DND-41 (cell line): ENCODE measurements at regions not wholly inside any gene's neighbourhood (a gene's known extent, or its start where the extent isn't known, plus 50 kb on each side); places are given as distances from the start of the nearest gene placed in this dataset.

Experiments
- ATAC-seq: fragments of 200-7000 bp; cut with Tn5 transposase; 3 replicates; pipeline ENCODE4 v1.9.1; 2021; ENCODE audit warnings: low read depth; ENCODE audit not compliant: insufficient read depth
- DNase-seq: peaks from one replicate; pipeline ENCODE4 v3.0.0-alpha.2; 2020
- H2AFZ ChIP-seq: 2 replicates; pipeline ENCODE4 v1.6.0; 2012; ENCODE audit warnings: low read depth, low read length
- H3K27ac ChIP-seq: 2 replicates; pipeline ENCODE4 v1.5.1; 2012; ENCODE audit warnings: low read length, inconsistent platforms
- H3K27me3 ChIP-seq: fragments of 200-600 bp; sonication (generic); 2 replicates; pipeline ENCODE4 v1.6.0; 2012; ENCODE audit warnings: low read length, mild to moderate bottlenecking, inconsistent platforms; ENCODE audit not compliant: insufficient read depth, poor library complexity
- H3K36me3 ChIP-seq: 2 replicates; pipeline ENCODE4 v1.5.1; 2012; ENCODE audit warnings: low read length, inconsistent platforms; ENCODE audit not compliant: insufficient read depth
- H3K4me1 ChIP-seq: 2 replicates; pipeline ENCODE4 v1.5.1; 2012; ENCODE audit warnings: mild to moderate bottlenecking, low read length; ENCODE audit not compliant: insufficient read depth
- H3K4me2 ChIP-seq: 2 replicates; pipeline ENCODE4 v1.6.0; 2012; ENCODE audit warnings: mild to moderate bottlenecking, moderate library complexity, low read length, inconsistent platforms; ENCODE audit not compliant: insufficient read depth
- H3K4me3 ChIP-seq, 2 experiments: fragments of 200-600 bp in 1 of 2; shearing (Covaris generic) in 1 of 2; 2 replicates each; pipeline ENCODE4 v1.5.1; 2012 to 2016; ENCODE audit warnings: inconsistent platforms in 2 of 2, low read length in 2 of 2, mild to moderate bottlenecking in 2 of 2, low read depth in 1 of 2, moderate library complexity in 1 of 2
- H3K79me2 ChIP-seq: 2 replicates; pipeline ENCODE4 v1.6.0; 2012; ENCODE audit warnings: low read length, inconsistent platforms; ENCODE audit not compliant: insufficient read depth
- H3K9ac ChIP-seq: 2 replicates; pipeline ENCODE4 v1.6.0; 2012; ENCODE audit warnings: low read depth, mild to moderate bottlenecking, inconsistent platforms, low read length, moderate library complexity
- H3K9me3 ChIP-seq: 2 replicates; pipeline ENCODE4 v1.5.1; 2012; ENCODE audit warnings: low read length, moderate library complexity, mild to moderate bottlenecking, inconsistent platforms; ENCODE audit not compliant: insufficient read depth, severe bottlenecking
- H4K20me1 ChIP-seq: 2 replicates; pipeline ENCODE4 v1.6.0; 2012; ENCODE audit warnings: low read length; ENCODE audit not compliant: insufficient read depth
- EZH2 ChIP-seq: IDR thresholded peaks from 3 replicates; pipeline ENCODE4 v1.6.1; 2012; ENCODE audit warnings: borderline replicate concordance, low read depth, mild to moderate bottlenecking, moderate library complexity, low read length, inconsistent platforms; ENCODE audit not compliant: severe bottlenecking
- TF ChIP-seq, protein P1 (sequence below): IDR thresholded peaks from 2 replicates; pipeline ENCODE4 v1.5.1; 2012; ENCODE audit warnings: borderline replicate concordance, low read length, moderate library complexity, mild to moderate bottlenecking; ENCODE audit not compliant: poor library complexity, severe bottlenecking; ENCODE audit errors: extremely low read depth

DNA sequence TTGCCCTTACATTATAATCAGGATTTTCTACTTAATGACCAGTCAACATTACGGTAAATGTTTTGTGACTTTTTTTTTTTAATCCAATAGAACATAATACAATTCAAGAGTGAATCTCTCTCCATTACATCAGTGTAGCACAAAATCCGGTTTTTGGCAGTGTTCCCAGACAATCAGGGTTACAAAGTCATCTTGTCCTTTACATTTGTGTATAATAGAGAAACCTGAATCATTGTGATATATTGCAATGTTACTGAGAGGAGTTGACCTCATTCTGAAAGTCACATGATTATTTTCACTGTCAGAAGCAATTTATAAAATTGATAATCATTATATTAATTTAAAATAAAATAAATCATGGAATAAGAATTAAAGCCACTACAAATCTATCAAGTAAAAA, 1346.0 kb upstream of the SPRY2 start:
- Histone ChIP-seq H2AFZ (no peak overlapping the region), H4K20me1 (no peaks in the 10 kb centered on the region), H3K27me3 (no peaks in the 10 kb centered on the region), H3K9me3 (no peaks in the 10 kb centered on the region), H3K4me1 (no peaks in the 10 kb centered on the region), H3K4me3 (no peak overlapping the region), H3K36me3 (no peaks in the 10 kb centered on the region), H3K79me2 (no peaks in the 10 kb centered on the region), H3K27ac (no peak overlapping the region), H3K4me2 (no peak overlapping the region), H3K9ac (no peak overlapping the region)
- DNase-seq: no peak
- no peak for TF ChIP-seq EZH2
- TF ChIP-seq, protein P1, sequence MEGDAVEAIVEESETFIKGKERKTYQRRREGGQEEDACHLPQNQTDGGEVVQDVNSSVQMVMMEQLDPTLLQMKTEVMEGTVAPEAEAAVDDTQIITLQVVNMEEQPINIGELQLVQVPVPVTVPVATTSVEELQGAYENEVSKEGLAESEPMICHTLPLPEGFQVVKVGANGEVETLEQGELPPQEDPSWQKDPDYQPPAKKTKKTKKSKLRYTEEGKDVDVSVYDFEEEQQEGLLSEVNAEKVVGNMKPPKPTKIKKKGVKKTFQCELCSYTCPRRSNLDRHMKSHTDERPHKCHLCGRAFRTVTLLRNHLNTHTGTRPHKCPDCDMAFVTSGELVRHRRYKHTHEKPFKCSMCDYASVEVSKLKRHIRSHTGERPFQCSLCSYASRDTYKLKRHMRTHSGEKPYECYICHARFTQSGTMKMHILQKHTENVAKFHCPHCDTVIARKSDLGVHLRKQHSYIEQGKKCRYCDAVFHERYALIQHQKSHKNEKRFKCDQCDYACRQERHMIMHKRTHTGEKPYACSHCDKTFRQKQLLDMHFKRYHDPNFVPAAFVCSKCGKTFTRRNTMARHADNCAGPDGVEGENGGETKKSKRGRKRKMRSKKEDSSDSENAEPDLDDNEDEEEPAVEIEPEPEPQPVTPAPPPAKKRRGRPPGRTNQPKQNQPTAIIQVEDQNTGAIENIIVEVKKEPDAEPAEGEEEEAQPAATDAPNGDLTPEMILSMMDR: no peak
- no peak for ATAC-seq

DNA sequence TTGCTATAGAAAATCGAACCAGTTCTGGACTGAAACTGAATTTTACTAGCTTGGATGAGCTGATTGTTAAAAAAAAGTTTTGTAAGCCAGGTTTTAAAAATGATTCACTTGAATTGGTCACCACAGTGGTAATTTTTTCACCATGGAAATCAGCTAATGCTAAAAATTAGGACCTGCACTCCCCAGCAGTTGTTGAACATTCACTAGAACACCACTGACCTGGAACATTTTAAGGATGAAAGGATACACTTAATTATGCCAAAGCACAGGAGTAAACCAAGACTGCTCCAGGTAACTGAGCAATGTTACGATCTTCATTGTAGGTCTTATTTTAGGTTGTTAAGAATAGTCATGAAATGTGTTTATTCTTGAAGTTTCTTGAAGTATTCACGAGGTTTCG, 1342.6 kb upstream of the SPRY2 start:
- no peaks in the 10 kb centered on the region for H3K79me2 ChIP-seq
- H3K27me3 ChIP-seq: no peaks in the 10 kb centered on the region
- ATAC-seq (no peak), DNase-seq (no peak)
- no peaks in the 10 kb centered on the region for H3K36me3 ChIP-seq
- H3K4me1 ChIP-seq: no peaks in the 10 kb centered on the region
- H2AFZ ChIP-seq: no peak overlapping the region
- no peaks in the 10 kb centered on the region for H3K9me3 ChIP-seq
- no peaks in the 10 kb centered on the region for H4K20me1 ChIP-seq
- H3K27ac ChIP-seq: no peak overlapping the region
- no peak for TF ChIP-seq EZH2
- TF ChIP-seq, protein P1: no peak
- H3K9ac ChIP-seq: no peak overlapping the region
- H3K4me2 ChIP-seq: no peak overlapping the region
- H3K4me3 ChIP-seq: no peak overlapping the region

DNA sequence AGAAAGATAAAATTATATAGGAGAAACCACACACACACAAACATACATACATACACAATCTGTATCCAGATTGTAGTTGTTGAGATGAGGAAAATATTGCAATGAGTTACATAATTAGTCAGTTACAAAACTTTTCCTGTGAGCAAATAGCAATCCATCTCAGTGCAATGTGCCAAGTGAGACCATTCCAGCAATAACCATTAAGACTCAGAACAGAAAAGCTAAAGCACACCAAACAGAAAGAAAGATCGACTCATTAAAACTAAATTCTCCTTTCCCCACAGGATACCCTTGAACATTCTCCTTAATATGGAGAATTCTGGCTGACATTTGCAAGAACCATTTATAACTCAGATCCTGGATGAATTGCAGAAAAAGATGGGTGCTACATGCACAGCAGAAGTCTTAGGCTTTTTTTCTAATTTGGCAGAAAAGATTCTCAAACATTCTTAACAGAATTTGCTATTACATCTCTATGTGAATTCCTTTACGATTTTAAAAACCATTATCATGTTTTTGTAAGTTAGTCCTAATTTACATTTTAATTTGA, 1341.2 kb upstream of the SPRY2 start:
- ATAC-seq (no peak), DNase-seq (no peak)
- Histone ChIP-seq H3K4me3 (no peak overlapping the region), H3K36me3 (no peaks in the 10 kb centered on the region), H3K4me2 (no peak overlapping the region), H3K9me3 (no peaks in the 10 kb centered on the region), H4K20me1 (no peaks in the 10 kb centered on the region), H3K9ac (no peak overlapping the region), H3K27me3 (no peaks in the 10 kb centered on the region), H3K4me1 (no peaks in the 10 kb centered on the region), H3K27ac (no peak overlapping the region), H3K79me2 (no peaks in the 10 kb centered on the region), H2AFZ (no peak overlapping the region)
- no peak for TF ChIP-seq EZH2
- TF ChIP-seq, protein P1: no peak

DNA sequence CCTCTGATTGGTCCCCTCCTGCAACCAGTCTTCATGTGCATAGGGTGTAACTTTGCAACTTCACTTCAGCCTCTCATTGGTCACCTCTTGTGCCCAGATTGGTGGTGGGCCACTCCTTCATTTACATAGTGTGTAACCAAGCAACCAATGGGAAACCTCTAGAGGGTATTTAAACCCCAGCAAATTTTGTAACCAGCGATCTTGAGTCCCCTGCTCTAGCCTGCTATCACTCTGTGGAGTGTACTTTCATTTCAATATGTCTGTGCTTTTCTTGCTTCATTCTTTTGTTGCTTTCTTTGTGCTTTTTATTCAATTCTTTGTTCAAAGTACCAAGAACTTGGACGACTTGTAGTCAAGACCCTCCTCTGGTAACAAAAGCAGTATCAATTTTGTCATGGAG, 1336.9 kb upstream of the SPRY2 start:
- H3K79me2 ChIP-seq: no peaks in the 10 kb centered on the region
- no peak for TF ChIP-seq EZH2
- no peaks in the 10 kb centered on the region for H3K36me3 ChIP-seq
- H3K9me3 ChIP-seq: no peaks in the 10 kb centered on the region
- no peaks in the 10 kb centered on the region for H3K4me1 ChIP-seq
- ATAC-seq (no peak), DNase-seq (no peak)
- H3K27me3 ChIP-seq: no peaks in the 10 kb centered on the region
- no peak overlapping the region for H3K4me3 ChIP-seq
- H3K4me2 ChIP-seq: no peak overlapping the region
- no peaks in the 10 kb centered on the region for H4K20me1 ChIP-seq
- H3K9ac ChIP-seq: no peak overlapping the region
- H3K27ac ChIP-seq: no peak overlapping the region
- H2AFZ ChIP-seq: no peak overlapping the region
